LNCAP (cell line): ENCODE measurements at regions not wholly inside any gene's neighbourhood (a gene's known extent, or its start where the extent isn't known, plus 50 kb on each side); places are given as distances from the start of the nearest gene placed in this dataset.

Source experiments
- TF ChIP-seq, protein P1 (sequence below): fragments of 450-650 bp; IDR thresholded peaks from 2 replicates; pipeline ENCODE4 v1.5.1; 2017; ENCODE audit warnings: mild to moderate bottlenecking

DNA sequence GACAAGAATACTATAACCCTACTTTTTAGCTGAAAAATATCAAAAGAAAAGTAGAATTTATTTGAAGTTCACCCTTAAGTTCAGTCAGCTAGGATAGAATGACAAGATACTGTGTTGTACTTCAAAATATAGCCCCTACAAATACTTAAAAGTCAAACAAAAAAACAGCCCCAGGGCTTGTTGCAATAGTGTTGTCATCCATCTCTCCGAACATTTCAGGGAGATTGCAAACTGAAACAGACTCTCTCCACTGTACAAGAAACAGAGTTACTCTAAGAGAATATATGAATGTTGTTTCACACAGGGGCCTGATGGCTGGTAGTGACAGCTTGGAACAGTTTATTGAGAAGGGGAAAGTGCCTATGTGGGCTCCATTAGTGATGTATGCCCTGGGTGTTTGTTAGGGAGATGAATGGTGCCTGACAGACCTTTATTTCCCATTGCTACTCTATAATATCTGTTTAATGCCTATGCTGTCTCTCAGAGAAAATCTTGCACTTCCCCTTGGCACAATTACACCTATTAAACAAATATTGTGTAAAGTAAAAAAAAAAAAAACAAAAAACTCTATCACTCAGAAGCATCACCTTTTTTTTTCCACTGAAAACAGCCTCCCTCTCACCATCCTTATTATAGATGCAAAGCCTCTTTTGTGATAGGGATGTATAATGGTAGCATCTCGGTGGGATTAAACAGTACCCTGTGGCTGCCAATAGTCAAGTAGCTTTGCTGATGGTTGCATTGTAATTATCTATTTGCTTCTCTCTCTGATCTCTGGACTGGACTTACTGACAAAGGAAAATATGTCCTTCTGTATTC lies 506.3 kb upstream of the LUZP2 start:
- TF ChIP-seq, protein P1, sequence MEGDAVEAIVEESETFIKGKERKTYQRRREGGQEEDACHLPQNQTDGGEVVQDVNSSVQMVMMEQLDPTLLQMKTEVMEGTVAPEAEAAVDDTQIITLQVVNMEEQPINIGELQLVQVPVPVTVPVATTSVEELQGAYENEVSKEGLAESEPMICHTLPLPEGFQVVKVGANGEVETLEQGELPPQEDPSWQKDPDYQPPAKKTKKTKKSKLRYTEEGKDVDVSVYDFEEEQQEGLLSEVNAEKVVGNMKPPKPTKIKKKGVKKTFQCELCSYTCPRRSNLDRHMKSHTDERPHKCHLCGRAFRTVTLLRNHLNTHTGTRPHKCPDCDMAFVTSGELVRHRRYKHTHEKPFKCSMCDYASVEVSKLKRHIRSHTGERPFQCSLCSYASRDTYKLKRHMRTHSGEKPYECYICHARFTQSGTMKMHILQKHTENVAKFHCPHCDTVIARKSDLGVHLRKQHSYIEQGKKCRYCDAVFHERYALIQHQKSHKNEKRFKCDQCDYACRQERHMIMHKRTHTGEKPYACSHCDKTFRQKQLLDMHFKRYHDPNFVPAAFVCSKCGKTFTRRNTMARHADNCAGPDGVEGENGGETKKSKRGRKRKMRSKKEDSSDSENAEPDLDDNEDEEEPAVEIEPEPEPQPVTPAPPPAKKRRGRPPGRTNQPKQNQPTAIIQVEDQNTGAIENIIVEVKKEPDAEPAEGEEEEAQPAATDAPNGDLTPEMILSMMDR: no peak

DNA sequence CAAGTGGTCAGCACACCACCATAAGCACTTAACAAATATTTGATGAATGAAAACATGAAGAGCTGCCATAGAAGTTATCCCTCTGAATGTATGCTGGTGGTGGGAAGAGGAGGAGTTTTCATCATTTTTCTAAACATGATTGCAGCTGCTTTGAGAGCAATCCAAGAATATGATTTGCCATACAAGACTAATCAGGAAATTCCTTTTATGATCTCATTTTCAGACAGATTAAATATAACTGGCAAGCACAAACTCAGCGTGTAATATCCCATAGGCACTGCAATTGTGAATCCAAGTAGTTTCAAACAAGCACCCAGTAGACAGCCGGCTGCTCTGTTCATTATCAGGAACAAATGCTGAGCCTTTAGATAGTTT lies 505.7 kb upstream of the LUZP2 start:
- TF ChIP-seq, protein P1: no peak

GRCh38 chr11:23995891-23996290 lies 501.0 kb upstream of the LUZP2 start:
- TF ChIP-seq, protein P1: no peak

GRCh38 chr11:23997356-23997755 lies 499.5 kb upstream of the LUZP2 start:
- TF ChIP-seq, protein P1: no peak

GRCh38 chr11:24005202-24005876 lies 491.5 kb upstream of the LUZP2 start:
- TF ChIP-seq, protein P1: no peak

- TF ChIP-seq, protein P1: no peak
Measured at GRCh38 chr11:24043842-24044241, 453.0 kb upstream of the LUZP2 start.

GRCh38 chr11:24046731-24047130 lies 450.1 kb upstream of the LUZP2 start:
- TF ChIP-seq, protein P1: no peak
